B cell (primary cell): ENCODE measurements at regions not wholly inside any gene's neighbourhood (a gene's known extent, or its start where the extent isn't known, plus 50 kb on each side); places are given as distances from the start of the nearest gene placed in this dataset.

ENCODE experiments used
- ATAC-seq: fragments of 200-7000 bp; cut with Tn5 transposase; one replicate; pipeline ENCODE4 v1.10.0; 2021; ENCODE audit warnings: low read depth, mild to moderate bottlenecking, moderate number of reproducible peaks, moderate library complexity
- CTCF ChIA-PET: fragments of 350-600 bp; sonication (Branson Sonifier 250); formaldehyde crosslinking; loops from one replicate; lab custom pipeline; 2021; ENCODE audit warnings: antibody characterized with exemption, inconsistent platforms; lab: Charles Lee
- POLR2A ChIA-PET: fragments of 350-600 bp; sonication (Branson Sonifier 250); formaldehyde crosslinking; loops from one replicate; lab custom pipeline; 2021; ENCODE audit warnings: antibody characterized with exemption; lab: Charles Lee
- DNase-seq: peaks from one replicate; pipeline ENCODE4 v3.0.0; 2013
- H2AFZ ChIP-seq: 2 replicates; pipeline ENCODE4 v1.6.1; 2012; ENCODE audit warnings: mild to moderate bottlenecking, low read depth, low read length; ENCODE audit not compliant: insufficient read depth, poor library complexity, severe bottlenecking
- H3K27ac ChIP-seq, 2 donors: 1 replicate in 1 of 2; 2 replicates in 1 of 2; pipeline ENCODE4 v1.5.1; 2012 to 2013; ENCODE audit warnings: low read length in 2 of 2, mild to moderate bottlenecking in 2 of 2, moderate library complexity in 1 of 2
- H3K27me3 ChIP-seq, 4 experiments: fragments of 200-600 bp in 1 of 4; sonication (generic) in 1 of 4; replicated peaks in 1 of 4; 1 replicate in 2 of 4; 2 replicates in 2 of 4; pipeline versions ENCODE4 v1.6.1 to v1.7.0; 2013 to 2016; ENCODE audit warnings: low read length in 3 of 4, mild to moderate bottlenecking in 2 of 4, mixed read lengths in 1 of 4, moderate library complexity in 1 of 4; ENCODE audit not compliant: insufficient read depth in 4 of 4, control insufficient read depth in 3 of 4; ENCODE audit errors: control extremely low read depth in 1 of 4
- H3K36me3 ChIP-seq, 2 experiments: replicated peaks in 1 of 2; 1 replicate in 1 of 2; 2 replicates in 1 of 2; pipeline versions ENCODE4 v1.6.1 to v1.7.1; 2013; ENCODE audit warnings: low read length in 1 of 2; ENCODE audit not compliant: insufficient read depth in 2 of 2, control insufficient read depth in 1 of 2; ENCODE audit errors: control extremely low read depth in 1 of 2, extremely low read depth in 1 of 2
- H3K4me1 ChIP-seq, 2 donors: fragments of 200-600 bp in 1 of 2; sonication (generic) in 1 of 2; 1 replicate in 1 of 2; 2 replicates in 1 of 2; pipeline versions ENCODE4 v1.5.1 to v1.6.1; 2013 to 2017; ENCODE audit warnings: low read length in 2 of 2; ENCODE audit not compliant: control insufficient read depth in 2 of 2, insufficient read depth in 2 of 2
- H3K4me2 ChIP-seq: replicated peaks from 2 replicates; pipeline ENCODE3; 2012; ENCODE audit warnings: mild to moderate bottlenecking, low read depth, low read length; ENCODE audit not compliant: poor library complexity, severe bottlenecking
- H3K4me3 ChIP-seq, 5 experiments: fragments of 200-600 bp in 1 of 5; sonication (generic) in 1 of 5; 1 replicate in 3 of 5; 2 replicates in 2 of 5; pipeline versions ENCODE4 v1.5.1 to v1.7.0; 2011 to 2016; ENCODE audit warnings: low read length in 4 of 5, mild to moderate bottlenecking in 4 of 5, low read depth in 2 of 5, control low read depth in 1 of 5, moderate library complexity in 1 of 5; ENCODE audit not compliant: insufficient read depth in 1 of 5; ENCODE audit errors: control extremely low read depth in 1 of 5, extremely low read depth in 1 of 5
- H3K79me2 ChIP-seq: fragments of 200-600 bp; sonication (generic); one replicate; pipeline ENCODE4 v1.6.0; 2016; ENCODE audit warnings: low read length; ENCODE audit not compliant: control insufficient read depth, insufficient read depth
- H3K9ac ChIP-seq: fragments of 200-600 bp; sonication (generic); 2 replicates; pipeline ENCODE4 v1.6.1; 2017; ENCODE audit warnings: mild to moderate bottlenecking, low read length, moderate library complexity
- H3K9me3 ChIP-seq, 3 donors: one replicate each; pipeline versions ENCODE4 v1.6.1 to v1.7.1; 2013; ENCODE audit warnings: low read length in 2 of 3; ENCODE audit not compliant: control insufficient read depth in 2 of 3, insufficient read depth in 1 of 3; ENCODE audit errors: control extremely low read depth in 1 of 3
- H4K20me1 ChIP-seq: 2 replicates; pipeline ENCODE4 v1.6.0; 2012; ENCODE audit warnings: mild to moderate bottlenecking, low read length; ENCODE audit not compliant: insufficient read depth, control insufficient read depth, poor library complexity, severe bottlenecking
- H3K27ac Mint-ChIP-seq: one replicate; pipeline ENCODE4 v1.8.0; 2021; ENCODE audit warnings: mixed read lengths
- H3K27me3 Mint-ChIP-seq: one replicate; pipeline ENCODE4 v1.8.0; 2021; ENCODE audit warnings: mixed read lengths
- H3K4me1 Mint-ChIP-seq: one replicate; pipeline ENCODE4 v1.8.0; 2021; ENCODE audit warnings: mixed read lengths
- H3K4me3 Mint-ChIP-seq: one replicate; pipeline ENCODE4 v1.8.0; 2021; ENCODE audit warnings: mixed read lengths
- H3K9me3 Mint-ChIP-seq: one replicate; pipeline ENCODE4 v1.8.0; 2022; ENCODE audit warnings: mixed read lengths; ENCODE audit not compliant: insufficient read depth
- CTCF ChIP-seq: fragments of 200-600 bp; IDR thresholded peaks from one replicate; pipeline ENCODE4 v1.8.0; 2022; ENCODE audit warnings: antibody characterized with exemption, mild to moderate bottlenecking
- EZH2 ChIP-seq: IDR thresholded peaks from 2 replicates; pipeline ENCODE4 v1.6.1; 2012; ENCODE audit warnings: borderline replicate concordance, low read depth, mild to moderate bottlenecking, moderate library complexity, low read length; ENCODE audit not compliant: insufficient read depth, poor library complexity, severe bottlenecking
- WGBS: methylation state at CpG from one replicate; pipeline ENCODE4 v1.1.5; 2013; ENCODE audit warnings: missing lambda C conversion rate; ENCODE audit not compliant: insufficient coverage; 5-methylcytosine and 5-hydroxymethylcytosine counted together
- intact Hi-C: fragments of 100-400 bp; cut with micrococcal nuclease; formaldehyde crosslinking; loops from one replicate; pipeline ENCODE4 v1.10.0; 2022

- Histone ChIP-seq H3K79me2 (no peaks in the 10 kb centered on the region), H3K4me3 (no peak overlapping the region), H3K4me1 (no peaks in the 10 kb centered on the region), H4K20me1 (no peaks in the 10 kb centered on the region), H3K9me3 (no peaks in the 10 kb centered on the region), H2AFZ (no peak overlapping the region), H3K27me3 (no peaks in the 10 kb centered on the region), H3K9ac (no peak overlapping the region), H3K36me3 (no peaks in the 10 kb centered on the region), H3K4me2 (no peak overlapping the region), H3K27ac (no peak overlapping the region)
- Mint-ChIP-seq H3K4me3 (no peak overlapping the region), H3K9me3 (no peaks in the 10 kb centered on the region), H3K27ac (no peak overlapping the region), H3K27me3 (no peaks in the 10 kb centered on the region), H3K4me1 (no peaks in the 10 kb centered on the region)
- ATAC-seq, result no peak
- CTCF ChIA-PET, result no interaction called here
- intact Hi-C loops, result no loop called here
- POLR2A ChIA-PET, result no interaction called here
- no peak for TF ChIP-seq EZH2
- no peak for TF ChIP-seq CTCF
- DNase-seq, result no peak
- 68% methylated on average over 2 of the region's 3 CpGs for WGBS
Measured at GRCh38 chr15:39188930-39189329, 391.9 kb upstream of the THBS1 start.

- POLR2A ChIA-PET, result no interaction called here
- no peaks in the 10 kb centered on the region for H3K4me1 ChIP-seq
- H3K9me3 ChIP-seq, result no peaks in the 10 kb centered on the region
- no peaks in the 10 kb centered on the region for H3K27me3 Mint-ChIP-seq
- ATAC-seq, result no peak
- no peaks in the 10 kb centered on the region for H3K79me2 ChIP-seq
- CTCF ChIA-PET, result no interaction called here
- no peaks in the 10 kb centered on the region for H3K9me3 Mint-ChIP-seq
- no peak overlapping the region for H3K27ac ChIP-seq
- no peak overlapping the region for H3K4me3 Mint-ChIP-seq
- no peaks in the 10 kb centered on the region for H4K20me1 ChIP-seq
- DNase-seq, result no peak
- no peak overlapping the region for H3K9ac ChIP-seq
- intact Hi-C loops, result no loop called here
- no peaks in the 10 kb centered on the region for H3K4me1 Mint-ChIP-seq
- no peaks in the 10 kb centered on the region for H3K27me3 ChIP-seq
- no peak overlapping the region for H3K4me3 ChIP-seq
- H2AFZ ChIP-seq, result no peak overlapping the region
- no peaks in the 10 kb centered on the region for H3K36me3 ChIP-seq
- no peak overlapping the region for H3K27ac Mint-ChIP-seq
- no peak overlapping the region for H3K4me2 ChIP-seq
- no peak for TF ChIP-seq CTCF
- TF ChIP-seq EZH2, result no peak
Measured at GRCh38 chr15:39191871-39192291, 389.0 kb upstream of the THBS1 start.
